Stimulated activated CD4-positive, alpha-beta T cell treated with anti-CD3 and anti-CD28 coated beads, Interleukin-1b, Interleukin-23, amount 100 ng/mL, for 48 hours (primary cell): ENCODE measurements at regions not wholly inside any gene's neighbourhood (a gene's known extent, or its start where the extent isn't known, plus 50 kb on each side); places are given as distances from the start of the nearest gene placed in this dataset.

Experiments
- DNase-seq: peaks from one replicate; pipeline ENCODE4 v3.0.0-alpha.2; 2020

GRCh38 chr13:107907065-107907805, 308.1 kb downstream of the LIG4 start:
- no peak for DNase-seq

- DNase-seq, result no peak
Observed at GRCh38 chr13:107906131-107906530, 309.2 kb downstream of the LIG4 start.

GRCh38 chr13:107901996-107902562, 313.3 kb downstream of the LIG4 start:
- DNase-seq, result no peak

DNA sequence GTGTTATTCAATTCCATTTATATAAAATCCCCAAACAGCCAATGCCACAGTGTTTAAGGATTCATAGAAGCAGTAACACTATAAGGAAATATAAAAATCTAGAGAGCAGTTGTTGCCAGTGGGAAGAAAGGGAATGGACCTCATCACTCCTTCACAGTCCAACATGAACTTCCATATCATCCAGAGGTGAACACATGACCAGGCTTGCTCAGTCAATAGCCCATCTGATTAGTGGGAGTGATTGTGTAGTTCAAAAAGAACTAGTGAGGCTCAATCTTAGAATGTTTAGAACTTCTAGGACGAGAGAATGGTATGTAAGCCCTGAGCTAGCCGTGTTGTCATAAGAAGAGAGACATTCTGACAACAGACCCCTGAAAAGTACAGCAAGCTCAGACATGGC, 314.1 kb downstream of the LIG4 start:
- no peak for DNase-seq

GRCh38 chr13:107900775-107901174, 314.6 kb downstream of the LIG4 start:
- DNase-seq, result no peak

DNA sequence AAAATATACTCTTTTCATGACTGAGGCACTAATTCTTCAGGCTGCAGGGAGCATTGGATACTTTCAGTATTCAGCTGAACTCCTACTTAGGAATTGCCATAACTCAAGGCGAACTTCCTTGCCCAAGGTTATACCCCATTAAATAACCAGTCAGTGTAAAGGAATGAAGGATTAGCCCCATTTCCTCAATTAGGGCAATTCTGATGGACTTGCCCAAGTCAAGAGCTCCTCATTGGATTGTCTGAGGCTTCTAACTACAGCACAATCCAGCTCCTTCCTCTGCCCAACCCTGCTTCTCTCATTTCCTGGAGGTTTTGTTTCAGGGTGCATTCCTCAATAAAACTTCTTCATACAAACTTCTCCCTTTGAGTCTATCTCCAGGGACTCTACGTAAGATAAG, 329.2 kb downstream of the LIG4 start:
- DNase-seq, result no peak

DNA sequence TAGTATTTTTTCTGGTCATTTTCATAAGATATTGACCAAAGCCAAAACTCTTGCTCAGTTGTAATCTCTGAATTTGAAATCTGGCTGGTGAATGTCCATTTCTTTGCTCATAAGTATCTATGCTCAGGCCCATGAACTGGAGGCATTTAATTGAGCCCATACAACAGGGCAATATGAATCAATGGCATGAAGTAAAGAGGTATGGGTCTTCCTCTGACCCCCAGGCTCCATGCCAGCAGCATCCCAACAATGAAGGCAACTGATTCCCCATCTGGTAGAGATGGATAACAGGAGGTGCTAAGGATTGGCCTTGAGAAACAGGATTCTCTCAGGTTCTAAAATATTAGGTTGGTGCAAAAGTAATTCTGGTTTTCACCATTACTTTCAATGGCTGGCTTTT, 330.8 kb downstream of the LIG4 start:
- DNase-seq, result no peak

DNA sequence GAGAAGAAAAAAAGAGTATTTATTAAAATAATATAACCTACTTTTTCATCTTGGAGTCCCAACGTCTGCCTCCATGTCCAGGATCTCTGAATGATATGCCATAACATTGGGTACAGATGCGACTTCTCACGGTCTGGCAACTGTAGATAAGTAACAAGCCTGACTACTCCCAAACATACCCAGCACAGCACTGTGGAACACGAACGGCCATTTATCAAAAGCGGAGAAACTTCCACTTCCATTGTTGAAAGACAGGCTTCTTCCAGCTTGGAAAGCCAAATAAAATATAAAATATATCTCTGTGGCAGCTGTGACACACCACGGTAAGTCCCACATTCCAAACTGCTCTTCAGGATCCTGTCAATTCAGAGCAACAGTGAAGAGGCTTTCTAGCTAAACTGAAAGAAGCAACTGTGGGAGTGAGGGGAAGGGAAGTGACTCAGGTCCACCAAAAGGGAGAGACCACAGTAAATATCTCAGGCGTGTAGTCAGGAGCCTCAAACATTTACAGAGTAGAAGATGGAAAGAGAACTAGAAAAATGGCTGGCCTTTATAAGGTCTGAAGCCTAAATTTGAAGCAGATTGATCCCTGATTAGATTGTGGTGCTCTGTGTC, 331.7 kb downstream of the LIG4 start:
- no peak for DNase-seq

DNA sequence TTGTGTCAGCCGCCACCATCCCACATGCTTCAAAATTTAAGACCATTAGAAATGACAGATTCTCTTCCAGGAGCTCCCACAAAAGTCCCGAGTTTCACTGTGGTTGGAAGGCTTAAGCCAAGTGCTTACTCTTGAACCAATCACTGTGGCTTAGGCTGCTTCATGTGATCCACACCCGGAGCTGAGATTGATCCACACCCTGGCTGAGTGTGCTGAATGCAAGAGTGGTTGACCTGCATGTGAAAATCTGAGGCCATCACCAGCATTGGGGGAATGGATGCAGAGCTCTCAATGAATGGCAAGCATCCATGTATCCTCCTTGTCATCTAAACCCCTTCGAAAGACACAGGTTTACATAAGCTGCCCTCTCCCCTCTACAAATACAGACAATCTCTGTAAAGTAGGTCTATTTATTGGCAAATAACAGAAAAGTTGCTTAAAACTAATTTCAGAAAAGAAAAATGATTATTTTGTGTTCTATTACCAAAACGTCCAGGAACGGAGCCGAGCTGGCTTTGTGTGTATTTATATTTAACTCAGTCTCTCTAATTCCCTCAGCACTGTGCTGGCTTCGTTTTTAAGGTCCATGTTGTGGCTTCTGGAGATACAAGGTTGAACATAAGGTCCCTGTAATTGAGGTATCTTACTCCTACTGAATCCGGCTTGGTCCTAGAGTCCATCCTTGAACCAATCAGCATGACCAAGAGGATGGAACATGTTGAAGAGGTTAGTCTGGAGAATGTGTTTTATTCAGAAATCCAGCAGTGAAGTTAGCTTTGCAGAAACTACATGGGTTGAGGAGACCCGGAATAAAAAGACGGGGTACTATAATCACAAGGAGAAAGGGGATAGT, 332.4 kb downstream of the LIG4 start:
- no peak for DNase-seq

DNA sequence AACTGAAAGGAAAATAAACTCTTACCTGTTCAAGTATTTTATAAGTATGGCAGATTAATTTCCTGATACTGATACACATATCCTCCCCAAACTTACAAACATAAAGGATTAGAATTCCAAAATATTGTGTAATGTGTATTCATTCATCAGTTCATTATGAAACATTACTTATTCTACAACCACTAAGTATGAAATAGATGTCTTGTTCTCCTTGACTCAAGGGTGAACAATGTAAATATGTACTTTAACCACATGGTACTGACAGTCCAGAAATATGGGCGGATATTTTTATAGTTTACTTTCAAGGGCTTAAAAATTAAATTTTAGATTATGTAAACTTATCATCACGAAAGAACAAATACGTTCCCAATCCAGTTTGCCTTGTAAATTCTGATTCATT, 334.0 kb downstream of the LIG4 start:
- no peak for DNase-seq

- DNase-seq, result no peak
Observed at GRCh38 chr13:107874456-107874855, 340.9 kb downstream of the LIG4 start.

DNA sequence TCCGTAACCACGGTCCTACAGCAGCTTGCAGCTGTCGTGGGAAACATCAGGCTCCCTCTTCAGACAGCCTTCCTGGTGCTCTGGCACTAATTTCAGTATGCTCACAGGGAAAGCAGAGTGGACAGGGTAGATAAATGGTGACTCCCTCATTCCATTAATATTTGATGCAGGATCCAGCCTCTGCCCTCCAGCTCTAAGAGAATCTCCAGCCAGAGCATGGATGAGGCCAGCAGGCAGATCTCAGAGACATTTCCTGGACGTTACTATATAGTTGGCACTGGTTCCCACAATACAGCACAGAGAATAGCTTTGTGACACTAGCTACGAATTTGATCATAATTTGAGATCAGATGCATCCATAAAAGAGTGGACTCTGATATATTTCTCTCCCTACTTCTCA, 341.4 kb downstream of the LIG4 start:
- DNase-seq, result no peak

DNA sequence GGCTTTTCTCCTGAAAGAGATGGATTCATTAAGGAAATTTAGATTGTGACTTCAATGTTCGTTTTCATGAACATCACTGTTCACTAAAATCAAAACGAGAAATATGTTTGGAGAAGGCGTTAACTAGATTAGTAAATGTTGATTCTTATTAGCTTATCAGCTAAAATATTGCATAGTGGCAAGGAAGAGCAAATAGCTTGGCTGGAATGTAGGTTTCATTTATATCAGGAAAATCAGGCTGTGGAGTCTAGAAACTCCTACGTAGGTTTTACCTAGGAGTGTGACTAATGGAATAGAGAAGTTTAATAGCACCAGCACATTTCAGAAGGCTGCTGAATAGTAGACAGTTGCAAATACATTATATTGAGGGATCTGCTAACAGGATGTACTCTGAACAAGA, 344.9 kb downstream of the LIG4 start:
- no peak for DNase-seq

DNA sequence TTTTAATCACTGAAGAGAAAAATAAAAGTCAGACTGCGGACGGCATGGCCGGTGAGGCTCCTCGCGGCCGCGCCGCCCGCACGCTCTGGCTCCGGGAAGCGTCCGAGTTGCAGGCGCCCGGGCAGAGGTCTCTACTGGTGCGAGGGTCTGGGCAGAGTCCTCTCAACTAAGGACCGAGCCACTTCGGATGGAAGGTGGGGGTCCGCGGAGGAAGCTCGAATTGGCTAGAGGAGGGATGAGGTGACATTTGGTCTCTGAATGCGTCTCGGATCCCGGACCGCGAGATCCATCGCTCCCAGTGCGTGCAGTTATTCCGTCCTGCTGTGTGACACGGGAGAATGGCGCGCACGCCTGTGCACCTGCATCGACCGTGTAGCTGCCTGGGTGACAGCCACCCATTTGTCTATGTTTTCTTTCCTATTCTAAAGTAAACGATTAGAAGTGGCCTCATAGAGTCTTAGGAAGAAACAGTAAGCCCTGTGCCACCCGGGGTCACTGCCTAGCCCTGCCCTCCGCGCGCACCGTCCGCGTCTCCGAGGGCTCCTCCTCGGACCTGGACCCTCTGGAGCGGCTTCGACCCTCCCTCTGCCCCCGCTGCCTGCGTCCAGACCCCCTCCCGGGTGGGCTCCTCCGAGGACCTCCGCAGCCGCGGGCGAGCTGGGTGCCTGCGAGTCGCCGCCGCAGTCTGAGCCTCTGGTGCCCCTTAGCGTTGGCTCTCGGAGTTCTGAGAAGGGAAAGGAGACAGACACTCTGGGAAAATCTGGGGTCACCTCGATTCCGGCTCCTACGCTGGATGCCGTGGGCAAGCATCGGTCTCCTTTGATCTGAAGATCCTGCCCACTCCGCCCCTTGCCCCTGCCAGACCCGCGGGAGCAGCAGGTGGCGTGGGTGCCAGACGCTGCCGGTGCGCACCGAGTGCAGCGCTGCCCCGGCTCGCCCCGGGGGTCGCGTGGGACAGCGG, 347.4 kb downstream of the LIG4 start:
- DNase-seq, result no peak

- no peak for DNase-seq
Observed at GRCh38 chr13:107866941-107867623, 348.3 kb downstream of the LIG4 start.

- DNase-seq, result no peak
Observed at GRCh38 chr13:107866032-107866940, 349.1 kb downstream of the LIG4 start.

DNA sequence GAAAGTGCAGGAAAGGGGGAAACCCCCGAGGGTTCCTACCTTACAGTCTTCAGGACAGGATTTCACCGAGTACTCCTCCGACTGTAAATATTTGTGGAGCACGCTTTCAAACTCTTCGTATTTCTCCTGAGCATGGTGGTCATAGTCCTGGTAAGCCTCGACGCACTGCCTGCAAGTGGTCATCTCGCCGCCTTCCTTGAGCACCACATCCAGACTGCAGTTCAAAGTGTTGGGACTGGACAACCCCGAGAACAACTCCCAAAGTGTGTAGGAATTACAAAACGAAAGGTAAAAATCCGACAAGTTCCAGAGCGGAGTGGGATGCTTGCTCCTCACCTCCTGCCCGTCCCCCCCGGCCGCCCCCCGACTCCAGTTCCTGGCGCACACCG, 349.7 kb downstream of the LIG4 start:
- DNase-seq, result no peak

- DNase-seq, result no peak
Observed at GRCh38 chr13:107865318-107865575, 350.1 kb downstream of the LIG4 start.

GRCh38 chr13:107864543-107865317, 350.6 kb downstream of the LIG4 start:
- no peak for DNase-seq

DNA sequence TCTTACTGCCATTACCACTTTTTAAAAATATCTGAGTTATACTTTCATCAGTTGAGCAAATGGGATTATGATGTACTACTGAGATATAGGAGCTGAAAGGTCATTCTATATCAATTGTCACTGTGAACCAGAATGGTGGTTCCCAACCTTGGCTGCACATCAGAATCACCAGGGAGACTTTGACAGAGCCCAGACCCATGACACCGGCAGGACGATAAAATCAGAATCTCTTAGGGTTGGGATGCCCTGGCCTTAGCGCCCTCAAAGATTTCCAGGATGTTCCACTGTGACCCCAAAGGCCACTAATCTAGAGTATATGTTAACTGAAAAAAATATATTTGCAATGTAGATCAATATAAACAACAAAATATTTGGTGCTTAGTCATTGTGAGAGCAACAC, 355.1 kb downstream of the LIG4 start:
- DNase-seq, result no peak
